ENCODE measurements at regions not wholly inside any gene's neighbourhood (a gene's known extent, or its start where the extent isn't known, plus 50 kb on each side); places are given as distances from the start of the nearest gene placed in this dataset.

GRCh38 chr12:13487326-13487725 is 290.8 kb downstream of the EMP1 start:
- DNase-seq, result no peak

DNA sequence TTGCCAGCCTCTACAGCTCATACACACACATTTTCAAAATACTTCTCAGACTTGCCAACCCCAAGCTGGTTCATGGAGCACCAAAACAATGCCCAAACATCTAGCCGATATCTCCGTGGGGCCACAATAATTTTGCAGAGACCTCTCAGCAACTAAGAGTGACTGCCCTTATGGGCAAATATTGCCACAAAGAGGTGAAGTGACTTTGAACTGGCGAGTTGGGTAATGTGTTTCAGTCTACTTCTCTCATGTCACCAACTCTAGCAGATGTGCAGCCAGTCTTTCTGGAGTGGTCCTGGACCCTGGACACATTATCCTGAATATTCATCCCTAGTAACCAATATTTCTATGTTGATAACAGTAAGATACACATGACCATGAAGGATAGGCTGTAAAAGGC is 290.3 kb downstream of the EMP1 start:
- DNase-seq, result no peak

DNA sequence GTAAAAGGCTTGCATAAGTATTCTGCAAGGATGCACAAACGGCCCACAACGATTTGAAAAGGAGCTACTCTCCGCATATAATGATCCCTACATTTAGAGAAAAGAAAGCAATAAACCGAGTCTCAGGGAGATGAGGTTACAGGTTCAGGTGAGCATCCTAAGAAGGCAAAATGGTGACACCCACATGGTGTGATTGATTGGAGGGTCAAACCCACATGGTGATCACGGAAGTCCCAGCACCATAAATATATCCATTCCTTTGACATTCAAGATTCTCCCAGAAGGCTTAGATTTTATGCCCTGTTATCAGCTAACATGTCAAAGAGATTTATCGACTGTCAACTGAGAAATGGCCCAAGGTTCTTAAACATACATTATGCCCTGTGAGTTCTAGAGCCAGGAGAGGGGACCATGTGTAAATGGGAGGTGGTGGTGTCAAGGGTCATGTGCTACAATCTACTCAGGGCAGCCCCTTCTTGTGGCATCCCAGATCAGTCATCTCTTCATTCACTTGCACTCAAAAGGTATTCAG is 282.2 kb downstream of the EMP1 start:
- no peak for DNase-seq

DNA sequence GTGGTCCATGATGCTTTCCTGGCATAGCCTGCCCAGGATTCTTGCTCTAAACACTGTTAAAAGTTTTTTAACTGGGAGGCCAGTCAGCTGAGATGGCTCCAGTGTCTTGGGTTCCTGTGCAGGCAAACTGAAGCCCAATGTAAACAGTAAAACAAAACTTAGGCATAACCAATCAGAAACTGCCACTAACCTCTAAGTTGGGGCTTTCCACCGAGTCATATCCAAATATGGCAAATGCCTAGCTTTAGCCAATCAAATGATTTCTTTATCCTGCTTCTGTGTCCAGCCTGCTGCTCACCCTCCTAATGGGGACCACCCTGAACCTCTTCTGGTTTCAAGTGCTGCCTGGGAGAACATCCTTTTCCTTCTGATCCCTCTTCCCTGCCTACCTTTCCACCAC is 277.9 kb downstream of the EMP1 start:
- DNase-seq, result no peak

GRCh38 chr12:13472690-13473089 is 276.2 kb downstream of the EMP1 start:
- no peak for DNase-seq

DNA sequence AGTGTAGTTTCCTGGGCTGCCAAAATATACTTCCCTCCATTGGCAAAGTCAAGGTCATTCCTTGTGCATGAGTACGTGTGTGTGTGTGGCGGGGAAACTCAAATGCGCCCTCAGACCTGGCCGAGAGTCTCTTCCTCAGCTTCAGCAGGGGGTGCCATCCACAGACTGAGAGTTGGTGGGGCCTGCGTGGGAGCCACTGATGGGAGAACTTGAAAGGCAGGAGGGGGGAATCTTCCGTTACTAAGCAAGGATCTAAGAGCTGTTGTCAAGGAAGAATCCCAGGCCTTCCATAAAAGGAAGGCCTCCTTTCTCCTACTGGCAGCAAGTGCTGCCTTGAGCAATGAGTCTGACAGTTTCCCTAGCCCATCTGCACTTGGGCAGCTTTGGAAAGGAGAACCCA is 274.9 kb downstream of the EMP1 start:
- no peak for DNase-seq

- DNase-seq, result no peak
Observed at GRCh38 chr12:13465635-13466034, 269.1 kb downstream of the EMP1 start.

GRCh38 chr12:13463189-13463588 is 266.7 kb downstream of the EMP1 start:
- no peak for DNase-seq

GRCh38 chr12:13462450-13462849 is 265.9 kb downstream of the EMP1 start:
- DNase-seq, result no peak

DNA sequence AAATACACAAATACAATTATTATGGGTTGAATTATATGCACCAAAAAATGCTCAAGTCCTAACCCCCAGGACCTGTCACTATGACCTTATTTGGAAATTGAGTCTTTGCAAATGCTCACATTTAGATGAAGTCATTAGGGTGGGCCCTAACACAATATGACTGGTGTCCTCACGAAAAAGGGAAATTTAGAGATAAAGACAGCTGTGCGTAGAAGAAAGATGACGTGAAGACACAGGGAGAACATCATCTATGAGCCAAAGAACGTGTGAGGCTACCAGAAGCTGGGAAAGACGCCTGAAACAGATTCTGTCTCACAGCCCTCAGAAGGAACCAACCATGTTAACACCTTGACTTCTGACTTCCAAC is 259.2 kb downstream of the EMP1 start:
- no peak for DNase-seq

- DNase-seq, result no peak
Observed at GRCh38 chr12:13454991-13455777, 258.7 kb downstream of the EMP1 start.

- DNase-seq, result no peak
Observed at GRCh38 chr12:13452955-13453570, 256.5 kb downstream of the EMP1 start.

DNA sequence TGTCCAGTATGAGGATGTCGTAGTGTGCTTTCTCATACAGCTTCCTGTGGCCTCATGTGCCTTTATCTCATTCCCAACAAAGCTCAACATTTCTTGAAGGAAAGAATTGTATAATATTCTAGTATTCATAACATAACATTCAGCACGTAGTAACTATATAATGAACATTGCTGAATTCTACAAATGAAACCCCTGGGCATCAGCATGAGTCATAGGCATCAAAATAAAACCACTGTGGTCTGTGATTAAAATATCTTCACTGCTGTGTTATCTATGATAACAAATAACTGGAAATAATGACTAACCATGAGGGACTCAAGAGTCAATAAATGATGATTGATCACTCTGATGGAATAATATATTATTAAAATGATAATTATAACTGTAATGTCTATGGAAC is 255.2 kb downstream of the EMP1 start:
- no peak for DNase-seq

DNA sequence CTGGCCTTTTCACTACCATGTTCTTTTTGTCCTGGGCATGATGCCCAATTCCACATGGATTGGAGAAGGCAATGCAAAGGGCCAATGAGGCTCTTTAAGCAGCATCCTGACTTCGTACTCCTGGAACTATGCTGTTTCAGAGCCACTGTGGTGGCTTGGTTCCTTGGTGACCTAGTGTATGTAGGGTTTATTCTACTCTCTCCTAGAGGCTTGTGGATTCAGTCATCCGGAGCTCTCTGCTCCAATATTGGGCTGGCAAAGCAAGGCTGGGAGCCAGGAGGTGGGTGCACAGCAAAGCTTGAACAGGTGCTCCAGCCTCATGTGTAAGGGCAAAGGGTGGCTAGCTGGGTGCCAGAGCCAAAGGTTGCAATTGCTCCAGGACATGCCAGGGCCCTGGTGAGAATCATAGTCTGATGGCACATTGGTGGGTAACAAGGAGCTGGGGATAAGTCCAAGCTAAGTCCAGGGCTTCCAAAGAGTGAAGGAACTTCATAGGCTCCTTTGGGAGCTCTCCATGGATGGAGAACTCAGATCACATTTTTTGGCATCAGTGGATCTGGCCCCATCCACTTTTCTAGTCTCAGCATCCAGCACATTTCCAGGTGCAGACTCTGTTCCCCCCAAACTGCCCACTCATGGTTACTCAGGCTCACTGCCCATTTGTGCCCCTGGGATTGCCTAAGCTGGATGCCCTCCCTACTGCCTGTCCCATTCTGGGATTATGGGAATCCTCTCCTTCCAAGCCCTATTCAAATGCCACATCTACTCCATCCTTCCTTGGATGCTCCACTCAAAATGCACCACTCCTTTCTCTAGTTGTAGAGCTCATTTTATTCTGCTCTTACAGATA is 253.9 kb downstream of the EMP1 start:
- no peak for DNase-seq

- DNase-seq, result no peak
Observed at GRCh38 chr12:13444076-13444475, 247.6 kb downstream of the EMP1 start.

DNA sequence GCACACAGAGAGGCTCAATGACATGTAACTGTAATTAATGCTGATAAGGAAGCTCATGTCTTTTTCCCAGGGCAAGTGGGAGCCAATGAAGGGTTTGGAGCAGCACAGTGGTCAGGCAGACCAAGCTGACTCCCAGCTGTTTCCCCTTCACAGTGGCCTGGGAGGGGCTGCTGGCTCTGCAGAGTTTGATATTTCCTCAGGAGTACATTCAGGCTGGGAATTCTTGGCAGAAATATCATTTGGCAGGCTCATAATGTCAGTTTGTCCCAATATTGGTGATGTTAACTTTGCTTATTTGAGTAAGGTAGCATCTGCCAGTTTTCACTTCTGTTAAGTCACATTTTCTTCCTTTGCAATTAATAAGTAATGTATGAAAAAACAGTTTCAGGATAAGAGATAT is 247.0 kb downstream of the EMP1 start:
- DNase-seq, result no peak

DNA sequence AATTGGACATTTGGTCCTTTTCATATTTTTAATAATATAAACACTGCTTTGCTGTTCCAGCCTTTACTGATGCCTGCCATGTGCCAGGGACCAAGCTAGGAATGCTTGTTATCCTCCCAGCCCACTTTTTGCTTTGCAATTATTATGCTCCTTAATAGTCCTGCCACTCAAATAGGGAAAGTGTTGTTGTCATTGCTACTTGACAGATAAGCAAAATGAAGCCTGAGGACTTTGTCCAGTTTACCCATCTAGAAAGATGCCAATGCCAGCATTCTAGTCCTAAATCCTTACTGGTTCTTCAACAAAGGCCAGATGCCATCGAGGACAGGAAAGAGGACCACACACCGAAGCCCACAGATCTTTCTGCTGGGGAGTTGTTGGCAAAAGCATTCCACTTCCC is 246.5 kb downstream of the EMP1 start:
- no peak for DNase-seq

GRCh38 chr12:13442457-13442856 is 245.9 kb downstream of the EMP1 start:
- no peak for DNase-seq

GRCh38 chr12:13440844-13441243 is 244.3 kb downstream of the EMP1 start:
- no peak for DNase-seq

DNA sequence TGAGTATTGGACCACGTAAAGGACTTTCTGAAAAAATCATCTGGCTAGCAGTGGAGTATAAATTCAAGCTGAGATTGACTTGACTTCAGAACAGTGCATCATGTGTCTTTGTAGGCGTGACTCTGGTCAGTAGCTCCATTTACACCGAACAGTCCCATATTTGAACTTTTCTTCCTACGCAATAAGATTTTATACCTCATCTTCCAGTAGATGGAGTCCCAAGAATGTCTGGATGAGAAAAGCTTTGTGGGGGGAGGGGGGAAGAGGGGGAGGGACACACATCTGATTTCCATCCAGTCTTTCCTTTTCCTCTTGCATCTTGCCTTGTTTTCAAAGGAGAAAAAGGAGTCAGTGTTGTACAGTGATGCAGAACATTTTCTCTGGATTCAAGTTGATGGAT is 241.0 kb downstream of the EMP1 start:
- no peak for DNase-seq

DNA sequence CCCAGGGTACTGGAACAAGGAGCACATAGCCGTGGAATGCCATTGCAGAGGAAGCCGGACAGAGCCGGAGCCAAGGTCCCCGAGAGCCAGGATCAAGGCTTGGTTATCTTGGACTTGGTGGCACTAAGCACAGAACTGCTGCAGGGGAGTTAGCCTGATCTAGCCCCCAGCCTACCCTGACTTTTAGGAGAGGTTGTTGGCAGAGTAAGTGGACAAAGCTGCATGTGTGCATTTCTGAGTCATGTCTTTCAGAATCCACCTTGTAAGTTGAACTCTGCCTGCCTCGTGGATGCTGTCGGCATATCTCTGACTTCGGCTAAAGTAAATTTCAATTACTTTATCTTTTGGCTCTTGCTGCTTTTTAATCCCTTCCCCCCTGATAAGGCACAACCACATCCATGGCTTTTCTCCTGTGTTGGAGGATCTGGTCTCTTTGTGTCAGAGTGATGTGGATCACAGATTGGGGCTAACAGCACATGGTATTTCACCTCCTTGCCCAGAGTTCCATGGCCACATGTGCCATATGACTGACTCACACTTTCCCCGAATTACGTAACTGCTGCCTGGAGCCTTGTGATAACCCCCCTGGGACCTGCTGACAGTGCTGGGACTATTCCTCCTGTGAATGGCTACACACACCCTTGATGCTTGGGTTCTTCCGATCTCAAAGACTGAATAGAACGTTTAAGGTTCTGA is 240.3 kb downstream of the EMP1 start:
- DNase-seq, result no peak

DNA sequence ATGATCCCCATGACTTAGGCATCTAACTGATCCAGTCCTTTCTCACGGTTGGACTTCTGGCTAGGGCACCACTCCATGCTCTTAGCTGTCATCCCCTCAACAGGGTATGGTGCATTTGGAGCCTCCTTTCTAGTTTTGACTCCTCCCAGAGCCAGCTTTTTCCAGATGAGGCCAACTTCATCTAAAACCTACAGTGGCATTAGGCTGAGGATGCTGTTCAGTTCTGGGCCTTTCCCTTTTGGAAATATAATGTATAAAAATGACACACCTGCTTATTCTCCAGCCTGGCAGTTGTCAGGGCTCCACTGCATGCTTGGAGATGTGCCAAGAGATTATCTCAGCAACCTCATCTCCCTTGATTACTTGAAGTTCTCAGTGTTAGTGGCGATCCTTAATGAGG is 239.7 kb downstream of the EMP1 start:
- no peak for DNase-seq
